IMR-90 (cell line): ENCODE measurements at regions not wholly inside any gene's neighbourhood (a gene's known extent, or its start where the extent isn't known, plus 50 kb on each side); places are given as distances from the start of the nearest gene placed in this dataset.

Experiments
- ATAC-seq: fragments of 200-7000 bp; cut with Tn5 transposase; 2 replicates; pipeline ENCODE4 v1.9.1; 2020; ENCODE audit warnings: low read depth, mild to moderate bottlenecking, moderate library complexity
- BruUV-seq: library from RNA; stranded (reverse); fragments of 400-500 nt; replicated peaks from 2 replicates; lab custom pipeline; 2021; lab: Mats Ljungman, UMichigan
- CTCF ChIA-PET: fragments of 300-600 bp; formaldehyde crosslinking; extraction: SDS; loops from one replicate; lab custom pipeline; 2021; ENCODE audit warnings: antibody characterized with exemption; lab: Yijun Ruan, JAX
- POLR2A ChIA-PET: fragments of 300-600 bp; sonication (Branson Sonifier 250); formaldehyde crosslinking; loops from one replicate; lab custom pipeline; 2022; ENCODE audit warnings: antibody characterized with exemption; ENCODE audit not compliant: unreplicated experiment; lab: Charles Lee
- DNase-seq: peaks from one replicate; pipeline ENCODE4 v3.0.0; 2013
- H2AFZ ChIP-seq: replicated peaks from 2 replicates; pipeline ENCODE3; 2013; ENCODE audit warnings: low read length, mild to moderate bottlenecking; ENCODE audit not compliant: poor library complexity
- H2AK5ac ChIP-seq: 2 replicates; pipeline ENCODE4 v1.6.1; 2013; ENCODE audit warnings: low read depth, low read length, inconsistent platforms
- H2AK9ac ChIP-seq: replicated peaks from 2 replicates; pipeline ENCODE3; 2013; ENCODE audit warnings: mild to moderate bottlenecking, low read depth, low read length, moderate library complexity; ENCODE audit not compliant: poor library complexity
- H2BK120ac ChIP-seq: 2 replicates; pipeline ENCODE4 v1.6.1; 2013; ENCODE audit warnings: low read depth, low read length, inconsistent platforms
- H2BK15ac ChIP-seq: 3 replicates; pipeline ENCODE4 v1.6.1; 2013; ENCODE audit warnings: low read depth, low read length, inconsistent platforms
- H2BK20ac ChIP-seq: 2 replicates; pipeline ENCODE4 v1.6.1; 2013; ENCODE audit warnings: low read depth, mild to moderate bottlenecking, inconsistent platforms, low read length, moderate library complexity
- H2BK5ac ChIP-seq: 2 replicates; pipeline ENCODE4 v1.6.1; 2013; ENCODE audit warnings: mild to moderate bottlenecking, low read depth, low read length, inconsistent platforms; ENCODE audit not compliant: poor library complexity, severe bottlenecking
- H3K14ac ChIP-seq: replicated peaks from 2 replicates; pipeline ENCODE4 v1.6.1; 2013; ENCODE audit warnings: low read depth, low read length, inconsistent platforms
- H3K18ac ChIP-seq: 2 replicates; pipeline ENCODE4 v1.6.1; 2013; ENCODE audit warnings: low read depth, low read length, control low read depth
- H3K23ac ChIP-seq: 2 replicates; pipeline ENCODE4 v1.6.1; 2013; ENCODE audit warnings: low read depth, low read length, inconsistent platforms
- H3K27ac ChIP-seq: 2 replicates; pipeline ENCODE4 v1.5.1; 2013; ENCODE audit warnings: mild to moderate bottlenecking, control low read depth, low read length; ENCODE audit not compliant: insufficient read depth
- H3K27me3 ChIP-seq: 2 replicates; pipeline ENCODE4 v1.6.1; 2013; ENCODE audit warnings: low read length; ENCODE audit not compliant: control insufficient read depth, insufficient read depth
- H3K36me3 ChIP-seq: 2 replicates; pipeline ENCODE4 v1.6.1; 2013; ENCODE audit warnings: low read length, mixed read lengths; ENCODE audit not compliant: control insufficient read depth, insufficient read depth
- H3K4ac ChIP-seq: 2 replicates; pipeline ENCODE4 v1.6.1; 2013; ENCODE audit warnings: low read depth, low read length, inconsistent platforms
- H3K4me1 ChIP-seq: 2 replicates; pipeline ENCODE4 v1.6.1; 2013; ENCODE audit warnings: low read length, mixed read lengths; ENCODE audit not compliant: control insufficient read depth, insufficient read depth
- H3K4me2 ChIP-seq: 2 replicates; pipeline ENCODE4 v1.6.1; 2013; ENCODE audit warnings: low read depth, mild to moderate bottlenecking, control low read depth, low read length, moderate library complexity
- H3K4me3 ChIP-seq: 2 replicates; pipeline ENCODE4 v1.5.1; 2013; ENCODE audit warnings: low read depth, mild to moderate bottlenecking, control low read depth, low read length, moderate library complexity; ENCODE audit not compliant: insufficient read depth
- H3K56ac ChIP-seq: 2 replicates; pipeline ENCODE4 v1.6.1; 2013; ENCODE audit warnings: low read length, inconsistent platforms; ENCODE audit not compliant: insufficient read depth; ENCODE audit errors: extremely low read depth
- H3K79me1 ChIP-seq, 2 experiments: 2 replicates each; pipeline ENCODE4 v1.6.1; 2013; ENCODE audit warnings: low read length in 2 of 2, inconsistent platforms in 1 of 2, low read depth in 1 of 2
- H3K9ac ChIP-seq: 2 replicates; pipeline ENCODE4 v1.6.1; 2013; ENCODE audit warnings: low read depth, low read length, control low read depth
- H3K9me1 ChIP-seq: 2 replicates; pipeline ENCODE4 v1.6.1; 2013; ENCODE audit warnings: low read length, inconsistent platforms; ENCODE audit not compliant: insufficient read depth
- H3K9me3 ChIP-seq: 2 replicates; pipeline ENCODE4 v1.6.1; 2013; ENCODE audit warnings: low read length; ENCODE audit not compliant: control insufficient read depth, insufficient read depth
- H4K20me1 ChIP-seq: 2 replicates; pipeline ENCODE4 v1.6.1; 2013; ENCODE audit warnings: low read length, inconsistent platforms; ENCODE audit not compliant: insufficient read depth
- H4K5ac ChIP-seq: 2 replicates; pipeline ENCODE4 v1.6.1; 2013; ENCODE audit warnings: mild to moderate bottlenecking, low read depth, low read length, control low read depth
- H4K8ac ChIP-seq, 2 experiments: 2 replicates each; pipeline ENCODE4 v1.6.1; 2013; ENCODE audit warnings: low read depth in 2 of 2, low read length in 2 of 2, control low read depth in 1 of 2, inconsistent platforms in 1 of 2
- H4K91ac ChIP-seq: 2 replicates; pipeline ENCODE4 v1.6.1; 2013; ENCODE audit warnings: low read depth, low read length, inconsistent platforms; ENCODE audit not compliant: insufficient read depth
- CEBPB ChIP-seq: IDR thresholded peaks from 2 replicates; pipeline ENCODE4 v1.6.1; 2012; ENCODE audit warnings: low read depth, low read length, improper control_type of control experiment
- ELK1 ChIP-seq: fragments of 150-350 bp; IDR thresholded peaks from 2 replicates; pipeline ENCODE4 v1.6.1; 2016; ENCODE audit warnings: low read depth, mild to moderate bottlenecking, low read length, moderate library complexity, borderline replicate concordance
- MAFK ChIP-seq: IDR thresholded peaks from 2 replicates; pipeline ENCODE4 v1.6.1; 2012; ENCODE audit warnings: low read depth, low read length, improper control_type of control experiment
- MAZ ChIP-seq: IDR thresholded peaks from 2 replicates; pipeline ENCODE4 v1.6.1; 2012; ENCODE audit warnings: low read depth, mild to moderate bottlenecking, low read length, improper control_type of control experiment, moderate library complexity, borderline replicate concordance
- MXI1 ChIP-seq: IDR thresholded peaks from 2 replicates; pipeline ENCODE4 v1.6.1; 2012; ENCODE audit warnings: low read depth, mild to moderate bottlenecking, low read length, moderate library complexity, borderline replicate concordance
- NFE2L2 ChIP-seq: fragments of 150-350 bp; IDR thresholded peaks from 2 replicates; pipeline ENCODE4 v1.6.1; 2016; ENCODE audit warnings: low read depth, mild to moderate bottlenecking, low read length
- POLR2A ChIP-seq: IDR thresholded peaks from 2 replicates; pipeline ENCODE4 v1.6.1; 2012; ENCODE audit warnings: mild to moderate bottlenecking, low read depth, low read length
- RAD21 ChIP-seq: IDR thresholded peaks from 2 replicates; pipeline ENCODE4 v1.6.1; 2012; ENCODE audit warnings: low read length, improper control_type of control experiment
- SMC3 ChIP-seq: fragments of 150-350 bp; IDR thresholded peaks from 2 replicates; pipeline ENCODE4 v1.6.1; 2016; ENCODE audit warnings: low read depth, mild to moderate bottlenecking, antibody characterized with exemption, low read length, moderate library complexity
- USF2 ChIP-seq: fragments of 150-350 bp; IDR thresholded peaks from 2 replicates; pipeline ENCODE4 v1.6.1; 2017; ENCODE audit warnings: mild to moderate bottlenecking, antibody characterized with exemption, low read length, low read depth
- WGBS, 2 experiments: methylation state at CpG; one replicate each; pipeline versions ENCODE4 v1.1.5 to v1.1.7; 2013; ENCODE audit warnings: missing lambda C conversion rate in 2 of 2; ENCODE audit not compliant: insufficient read length in 1 of 2; ENCODE audit errors: extremely low coverage in 2 of 2; 5-methylcytosine and 5-hydroxymethylcytosine counted together
- dilution Hi-C: fragments of 300-500 bp; cut with HindIII; formaldehyde crosslinking; loops from one replicate; pipeline ENCODE4 v1.14.3; 2018; ENCODE audit warnings: low sequenced_read_pairs; ENCODE audit not compliant: unreplicated experiment
- in situ Hi-C: fragments of 300-500 bp; cut with MboI; formaldehyde crosslinking; loops from 3 replicates; pipeline ENCODE4 v1.14.3; 2019; ENCODE audit warnings: low sequenced_read_pairs, inconsistent platforms, mixed read lengths
- intact Hi-C: fragments of 100-400 bp; cut with micrococcal nuclease; formaldehyde crosslinking; loops from 2 replicates; pipeline ENCODE4 v1.10.0; 2022

- H2AFZ ChIP-seq, result no peak overlapping the region
- no CpG with 5 or more reads among the region's 2 CpGs for WGBS, 2 experiments
- H3K4ac ChIP-seq, result no peak overlapping the region
- no peak overlapping the region for H4K8ac ChIP-seq
- no peak overlapping the region for H3K27ac ChIP-seq
- no peak overlapping the region for H3K18ac ChIP-seq
- H3K27me3 ChIP-seq, result no peaks in the 10 kb centered on the region; the same call in 1 of the 2 replicates
- H3K9me1 ChIP-seq, result no peaks in the 10 kb centered on the region
- BruUV-seq, result no TSS peak
- no peaks in the 10 kb centered on the region; the same call in 1 of the 2 replicates for H3K4me1 ChIP-seq
- no peak overlapping the region for H3K14ac ChIP-seq
- no peak overlapping the region for H2BK120ac ChIP-seq
- no peak overlapping the region for H4K91ac ChIP-seq
- H2BK5ac ChIP-seq, result no peak overlapping the region
- dilution Hi-C loops, result no loop called here
- H3K23ac ChIP-seq, result no peak overlapping the region
- ChIA-PET POLR2A (no interaction called here), CTCF (interaction anchor here (1.2 kb wide), 1 partner anchor 619 kb away, joined by 3 read pairs; no protein-coding TSS in a partner anchor)
- H2BK20ac ChIP-seq, result no peak overlapping the region
- H2AK5ac ChIP-seq, result no peak overlapping the region
- ATAC-seq (no peak), DNase-seq (no peak)
- H2AK9ac ChIP-seq, result no peak overlapping the region
- no peaks in the 10 kb centered on the region for H4K20me1 ChIP-seq
- no peak overlapping the region for H3K4me2 ChIP-seq
- no peak overlapping the region for H2BK15ac ChIP-seq
- in situ Hi-C loops, result no loop called here
- no peaks in the 10 kb centered on the region for H3K36me3 ChIP-seq
- no peaks in the 10 kb centered on the region for H3K9me3 ChIP-seq
- no peaks in the 10 kb centered on the region for H3K79me1 ChIP-seq
- TF ChIP-seq CEBPB, result no peak
- TF ChIP-seq MAFK, result no peak
- TF ChIP-seq ELK1, result no peak
- no peak for TF ChIP-seq RAD21
- no peak for TF ChIP-seq NFE2L2
- TF ChIP-seq MXI1, result no peak
- TF ChIP-seq USF2, result no peak
- no peak for TF ChIP-seq MAZ
- TF ChIP-seq POLR2A, result no peak
- TF ChIP-seq SMC3, result no peak
- H3K9ac ChIP-seq, result no peak overlapping the region
- no peak overlapping the region for H4K5ac ChIP-seq
- intact Hi-C loops, result no loop called here
- no peak overlapping the region for H3K4me3 ChIP-seq
- no peak overlapping the region for H3K56ac ChIP-seq
Observed at GRCh38 chr4:149277705-149278104, 537.9 kb downstream of the IQCM start.
